Natural killer cell treated with Interleukin-12 subunit alpha and Interleukin-12 subunit beta and Interleukin-15 and Interleukin-18, amount 100 ng/mL, for 72 hours (primary cell): ENCODE measurements at regions not wholly inside any gene's neighbourhood (a gene's known extent, or its start where the extent isn't known, plus 50 kb on each side); places are given as distances from the start of the nearest gene placed in this dataset.

Experiments
- ATAC-seq, 2 donors: fragments of 150-1000 bp; cut with Tn5 transposase in 1 of 2; sonication (Bioruptor Pico), chemical (Tn5 transposase) in 1 of 2; 2 replicates each; pipeline ENCODE4 v1.10.0; 2021
- DNase-seq: peaks from one replicate; pipeline ENCODE4 v3.0.0; 2022; ENCODE audit warnings: low spot score
- H3K27ac Mint-ChIP-seq, 2 donors: 1 replicate in 1 of 2; 2 replicates in 1 of 2; pipeline ENCODE4 v1.8.0; 2022; ENCODE audit warnings: mixed read lengths in 2 of 2, mild to moderate bottlenecking in 1 of 2, moderate library complexity in 1 of 2
- H3K27me3 Mint-ChIP-seq, 2 donors: 1 replicate in 1 of 2; 2 replicates in 1 of 2; pipeline ENCODE4 v1.8.0; 2022; ENCODE audit warnings: mixed read lengths in 2 of 2
- H3K36me3 Mint-ChIP-seq: one replicate; pipeline ENCODE4 v1.8.0; 2022; ENCODE audit warnings: mixed read lengths
- H3K4me1 Mint-ChIP-seq, 2 donors: 1 replicate in 1 of 2; 2 replicates in 1 of 2; pipeline ENCODE4 v1.8.0; 2022; ENCODE audit warnings: low read depth in 2 of 2, mixed read lengths in 2 of 2, mild to moderate bottlenecking in 1 of 2
- H3K4me3 Mint-ChIP-seq: one replicate; pipeline ENCODE4 v1.8.0; 2022; ENCODE audit warnings: mixed read lengths
- H3K9me3 Mint-ChIP-seq: 2 replicates; pipeline ENCODE4 v1.8.0; 2022; ENCODE audit warnings: mixed read lengths

GRCh38 chr7:42476255-42476654, 239.2 kb upstream of the GLI3 start:
- H3K4me3 Mint-ChIP-seq = no peak overlapping the region
- peaks cover 7% of the 10 kb centered on the region for H3K9me3 Mint-ChIP-seq
- H3K36me3 Mint-ChIP-seq = no peaks in the 10 kb centered on the region
- DNase-seq = no peak
- no peak for ATAC-seq
- peaks cover 0 to 2% of the 10 kb centered on the region in 2 donors for H3K27me3 Mint-ChIP-seq
- no peak overlapping the region for H3K27ac Mint-ChIP-seq
- H3K4me1 Mint-ChIP-seq = peaks cover 0 to 7% of the 10 kb centered on the region in 2 donors

DNA sequence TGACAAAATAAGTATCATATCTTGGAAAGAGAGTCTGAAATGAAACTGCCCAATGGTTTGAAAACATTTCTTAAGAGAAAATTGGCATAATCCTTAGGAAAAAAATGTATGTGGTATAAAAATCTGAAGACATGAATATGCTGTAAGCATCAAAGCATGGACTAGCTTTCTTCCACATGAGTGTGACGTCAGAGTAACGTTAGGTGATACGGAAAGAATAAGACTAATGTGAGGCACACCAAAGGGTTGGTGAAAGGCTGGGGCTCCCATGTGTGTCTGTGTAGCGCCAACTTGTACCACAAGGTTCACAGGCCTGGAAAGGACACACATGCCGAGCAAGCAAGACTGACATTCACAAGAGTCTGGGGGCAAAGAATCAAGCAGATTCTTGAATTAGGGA, 238.1 kb upstream of the GLI3 start:
- Mint-ChIP-seq H3K36me3 (no peaks in the 10 kb centered on the region), H3K27ac (no peak overlapping the region), H3K9me3 (peaks cover 7% of the 10 kb centered on the region), H3K4me3 (no peak overlapping the region), H3K4me1 (peaks cover 0 to 7% of the 10 kb centered on the region in 2 donors), H3K27me3 (peaks cover 0 to 2% of the 10 kb centered on the region in 2 donors)
- DNase-seq (no peak), ATAC-seq (no peak)

DNA sequence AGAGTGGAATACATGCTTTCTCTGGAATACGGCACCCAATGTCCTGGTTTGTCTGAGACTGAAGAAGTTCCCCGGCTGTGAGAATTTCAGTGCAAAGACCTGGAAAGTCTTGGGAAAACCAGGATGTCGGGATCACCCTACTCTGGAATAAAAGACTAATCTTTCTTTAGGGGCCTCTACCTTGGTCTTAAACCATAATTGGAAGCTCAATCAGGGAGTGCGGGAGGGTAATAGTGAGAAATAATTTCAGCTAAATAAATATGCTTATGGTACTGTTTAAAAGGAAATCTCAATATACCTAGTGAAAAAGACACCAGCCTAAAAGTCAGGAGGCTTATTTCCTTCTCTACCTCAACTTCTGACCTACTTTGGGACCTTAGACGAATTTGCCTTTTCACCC, 236.1 kb upstream of the GLI3 start:
- no peaks in the 10 kb centered on the region for H3K36me3 Mint-ChIP-seq
- H3K4me1 Mint-ChIP-seq = peaks cover 0 to 7% of the 10 kb centered on the region in 2 donors
- DNase-seq (no peak), ATAC-seq (no peak)
- H3K27ac Mint-ChIP-seq = no peak overlapping the region
- peaks cover 7% of the 10 kb centered on the region for H3K9me3 Mint-ChIP-seq
- peaks cover 0 to 2% of the 10 kb centered on the region in 2 donors for H3K27me3 Mint-ChIP-seq
- H3K4me3 Mint-ChIP-seq = no peak overlapping the region

GRCh38 chr7:42471573-42472174, 234.7 kb upstream of the GLI3 start:
- Mint-ChIP-seq H3K4me1 (peaks cover 0 to 7% of the 10 kb centered on the region in 2 donors), H3K27ac (no peak overlapping the region)

DNA sequence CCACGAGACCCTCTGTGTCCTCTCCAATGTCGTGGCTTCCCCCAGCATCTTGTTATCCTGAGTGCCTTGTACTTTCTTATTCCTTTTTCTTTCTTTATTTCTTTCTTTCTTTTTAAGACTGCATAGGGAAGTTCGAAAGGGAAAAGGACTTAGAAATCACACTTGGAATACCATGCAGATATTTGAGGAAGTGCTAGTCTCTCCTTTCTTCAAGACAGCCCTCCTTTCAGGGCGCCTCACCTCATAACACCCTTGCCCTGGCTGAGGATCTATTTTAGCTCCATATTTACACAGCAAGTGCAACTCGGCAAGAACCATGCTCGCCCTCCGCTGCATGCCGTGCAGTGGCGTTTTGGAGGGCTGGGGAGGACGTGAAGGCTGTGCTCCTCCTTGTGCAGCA, 232.3 kb upstream of the GLI3 start:
- Mint-ChIP-seq H3K27me3 (peaks cover 2 to 9% of the 10 kb centered on the region in 2 donors), H3K27ac (no peak overlapping the region), H3K4me3 (no peak overlapping the region)

More at GRCh38 chr7:42471573-42472174, 234.7 kb upstream of the GLI3 start:
- ATAC-seq (peak in 1 of 2 donors; percentile 36), DNase-seq (no peak)
- peaks cover under 1 to 4% of the 10 kb centered on the region in 2 donors for H3K27me3 Mint-ChIP-seq
- peaks cover 11% of the 10 kb centered on the region for H3K9me3 Mint-ChIP-seq
- no peak overlapping the region for H3K4me3 Mint-ChIP-seq
- H3K36me3 Mint-ChIP-seq = no peaks in the 10 kb centered on the region

GRCh38 chr7:42468471-42468870, 231.5 kb upstream of the GLI3 start:
- Mint-ChIP-seq H3K27me3 (peaks cover 2 to 9% of the 10 kb centered on the region in 2 donors), H3K27ac (no peak overlapping the region), H3K9me3 (peaks cover 18% of the 10 kb centered on the region), H3K4me1 (peaks cover 0 to 4% of the 10 kb centered on the region in 2 donors), H3K4me3 (no peak overlapping the region), H3K36me3 (no peaks in the 10 kb centered on the region)
- ATAC-seq (peak in 1 of 2 donors; percentile 20), DNase-seq (no peak)

More for the DNA sequence above, 232.3 kb upstream of the GLI3 start:
- peaks cover 14% of the 10 kb centered on the region for H3K9me3 Mint-ChIP-seq
- ATAC-seq (no peak), DNase-seq (no peak)
- no peaks in the 10 kb centered on the region for H3K36me3 Mint-ChIP-seq
- H3K4me1 Mint-ChIP-seq = peaks cover 0 to 4% of the 10 kb centered on the region in 2 donors

DNA sequence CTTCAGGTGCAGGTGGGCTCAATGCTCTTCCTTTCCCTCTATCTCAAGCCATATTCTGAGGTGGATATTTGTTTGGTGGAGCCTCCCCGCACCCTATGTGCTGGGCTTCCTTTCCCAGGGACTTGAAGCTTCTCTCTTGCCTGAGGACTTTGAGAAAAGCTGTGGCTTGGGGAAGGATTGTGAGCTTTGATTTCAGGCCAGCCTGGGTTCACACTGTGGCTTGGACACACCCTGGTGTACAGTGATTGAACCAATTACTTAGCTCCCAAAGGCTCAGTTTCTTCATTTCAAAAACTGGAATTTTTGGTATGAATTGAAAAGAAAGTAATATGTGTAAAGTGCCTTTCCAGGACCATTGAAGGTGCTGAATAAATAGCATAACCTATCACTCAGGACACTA, 224.5 kb upstream of the GLI3 start:
- H3K4me3 Mint-ChIP-seq = no peak overlapping the region
- peaks cover 9% of the 10 kb centered on the region for H3K9me3 Mint-ChIP-seq
- H3K27ac Mint-ChIP-seq = no peak overlapping the region
- no peak for DNase-seq
- H3K36me3 Mint-ChIP-seq = no peaks in the 10 kb centered on the region
- peaks cover 2 to 7% of the 10 kb centered on the region in 2 donors for H3K27me3 Mint-ChIP-seq
- ATAC-seq = no peak
- H3K4me1 Mint-ChIP-seq = no peaks in the 10 kb centered on the region

- no peak overlapping the region for H3K4me3 Mint-ChIP-seq
These were observed 223.9 kb upstream of the GLI3 start for GRCh38 chr7:42460933-42461332.

DNA sequence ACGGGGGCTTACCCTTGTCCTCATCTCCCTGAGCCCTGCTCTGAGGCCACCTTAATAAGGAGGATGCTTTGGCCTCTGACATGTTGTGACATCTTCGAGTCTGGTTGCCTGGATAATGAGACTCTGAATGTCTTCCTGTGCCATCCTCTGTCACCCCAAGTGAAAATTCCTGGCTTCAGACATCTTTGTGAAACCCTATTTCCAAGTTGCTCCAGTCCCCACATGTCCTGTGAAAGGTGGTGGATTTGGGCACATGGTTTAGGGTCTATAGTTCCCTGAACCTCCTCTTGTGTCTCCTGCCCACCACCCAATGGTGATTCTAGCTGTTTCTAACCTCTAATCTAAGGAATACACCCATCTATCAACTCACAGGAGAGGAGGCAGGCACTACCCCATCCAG, 223.1 kb upstream of the GLI3 start:
- DNase-seq (no peak), ATAC-seq (no peak)
- peaks cover 5% of the 10 kb centered on the region for H3K9me3 Mint-ChIP-seq
- no peaks in the 10 kb centered on the region for H3K36me3 Mint-ChIP-seq
- no peak overlapping the region for H3K27ac Mint-ChIP-seq
- H3K4me1 Mint-ChIP-seq = no peaks in the 10 kb centered on the region
- peaks cover 0 to 2% of the 10 kb centered on the region in 2 donors for H3K27me3 Mint-ChIP-seq
- H3K4me3 Mint-ChIP-seq = no peak overlapping the region

More at GRCh38 chr7:42460933-42461332, 223.9 kb upstream of the GLI3 start:
- DNase-seq (no peak), ATAC-seq (no peak)
- Mint-ChIP-seq H3K27ac (no peak overlapping the region), H3K4me1 (no peaks in the 10 kb centered on the region), H3K27me3 (peaks cover under 1 to 2% of the 10 kb centered on the region in 2 donors), H3K9me3 (peaks cover 5% of the 10 kb centered on the region), H3K36me3 (no peaks in the 10 kb centered on the region)

GRCh38 chr7:42457663-42458062, 220.7 kb upstream of the GLI3 start:
- ATAC-seq (no peak), DNase-seq (no peak)
- peaks cover 0 to 5% of the 10 kb centered on the region in 2 donors for H3K4me1 Mint-ChIP-seq
- peaks cover 0 to 2% of the 10 kb centered on the region in 2 donors for H3K27me3 Mint-ChIP-seq
- no peak overlapping the region for H3K27ac Mint-ChIP-seq
- H3K4me3 Mint-ChIP-seq = no peak overlapping the region
- H3K36me3 Mint-ChIP-seq = no peaks in the 10 kb centered on the region
- no peaks in the 10 kb centered on the region for H3K9me3 Mint-ChIP-seq

- no peak overlapping the region for H3K27ac Mint-ChIP-seq
- H3K4me3 Mint-ChIP-seq = no peak overlapping the region
- peaks cover 0 to 2% of the 10 kb centered on the region in 2 donors for H3K27me3 Mint-ChIP-seq
- ATAC-seq (no peak), DNase-seq (no peak)
- peaks cover 0 to 9% of the 10 kb centered on the region in 2 donors for H3K4me1 Mint-ChIP-seq
- no peaks in the 10 kb centered on the region for H3K9me3 Mint-ChIP-seq
- no peaks in the 10 kb centered on the region for H3K36me3 Mint-ChIP-seq
These were observed 219.8 kb upstream of the GLI3 start for GRCh38 chr7:42456756-42457276.

DNA sequence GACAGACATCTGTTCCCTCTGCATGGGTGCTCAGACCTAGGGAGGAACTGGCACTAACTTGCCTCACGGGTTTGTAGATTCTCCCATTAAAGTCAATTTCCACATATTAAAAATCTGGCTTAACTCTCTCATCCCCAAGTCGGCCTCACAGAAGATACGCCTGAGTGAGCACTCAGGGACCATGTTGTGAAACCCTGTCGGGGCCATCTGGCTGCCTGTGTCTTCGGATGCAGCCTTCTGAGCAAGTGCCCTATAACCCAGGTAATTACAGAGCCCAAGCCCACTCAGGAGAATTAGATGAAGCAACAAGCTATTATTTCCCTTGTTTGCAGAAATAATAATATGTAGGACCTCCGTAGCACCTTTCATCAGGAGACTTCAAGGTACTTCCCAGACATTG, 219.3 kb upstream of the GLI3 start:
- ATAC-seq (no peak), DNase-seq (no peak)
- Mint-ChIP-seq H3K4me1 (peaks cover 0 to 9% of the 10 kb centered on the region in 2 donors), H3K36me3 (no peaks in the 10 kb centered on the region), H3K27ac (no peak overlapping the region), H3K27me3 (peaks cover 0 to 2% of the 10 kb centered on the region in 2 donors), H3K4me3 (no peak overlapping the region), H3K9me3 (no peaks in the 10 kb centered on the region)

GRCh38 chr7:42453931-42454361, 216.9 kb upstream of the GLI3 start:
- H3K27ac Mint-ChIP-seq = peak overlapping the region in 1 of 2 donors; percentile 26
- H3K36me3 Mint-ChIP-seq = no peaks in the 10 kb centered on the region
- DNase-seq (no peak), ATAC-seq (no peak)
- peaks cover 4% of the 10 kb centered on the region for H3K9me3 Mint-ChIP-seq
- peaks cover 0 to 8% of the 10 kb centered on the region in 2 donors for H3K27me3 Mint-ChIP-seq
- H3K4me3 Mint-ChIP-seq = no peak overlapping the region
- peaks cover 0 to 9% of the 10 kb centered on the region in 2 donors for H3K4me1 Mint-ChIP-seq

GRCh38 chr7:42452356-42452755, 215.3 kb upstream of the GLI3 start:
- no peak for DNase-seq

More at GRCh38 chr7:42452356-42452755, 215.3 kb upstream of the GLI3 start:
- Mint-ChIP-seq H3K9me3 (peaks cover 4% of the 10 kb centered on the region), H3K4me3 (no peak overlapping the region), H3K36me3 (no peaks in the 10 kb centered on the region), H3K27me3 (peaks cover 0 to 8% of the 10 kb centered on the region in 2 donors), H3K4me1 (peaks cover 0 to 9% of the 10 kb centered on the region in 2 donors), H3K27ac (no peak overlapping the region)
- ATAC-seq = no peak
